Right renal pelvis (tissue), 4 donors: ENCODE measurements at regions not wholly inside any gene's neighbourhood (a gene's known extent, or its start where the extent isn't known, plus 50 kb on each side); places are given as distances from the start of the nearest gene placed in this dataset.

Experiments
- DNase-seq, 4 donors: peaks; one replicate each; pipeline ENCODE4 v3.0.0-alpha.2; 2013; ENCODE audit warnings: low read depth in 4 of 4, low spot score in 3 of 4, missing footprints in 1 of 4

- DNase-seq: no peak
Observed at GRCh38 chr2:187918996-187919821, 365.0 kb upstream of the TFPI start.

GRCh38 chr2:187920511-187920910, 366.3 kb upstream of the TFPI start:
- DNase-seq: no peak

- peak; percentile 28 to 59 (median 48) for DNase-seq
Observed at GRCh38 chr2:187922846-187923245, 368.6 kb upstream of the TFPI start.

GRCh38 chr2:187924293-187924692, 367.4 kb upstream of the GULP1 start:
- DNase-seq: no peak

- DNase-seq: no peak
Observed at GRCh38 chr2:187934236-187934635, 357.4 kb upstream of the GULP1 start.

GRCh38 chr2:187934692-187935091, 357.0 kb upstream of the GULP1 start:
- no peak for DNase-seq

- no peak for DNase-seq
Observed at GRCh38 chr2:187935126-187935525, 356.5 kb upstream of the GULP1 start.

GRCh38 chr2:187936228-187936627, 355.4 kb upstream of the GULP1 start:
- no peak for DNase-seq

- DNase-seq: no peak
Observed at GRCh38 chr2:187939180-187939579, 352.5 kb upstream of the GULP1 start.

GRCh38 chr2:187942876-187943275, 348.8 kb upstream of the GULP1 start:
- DNase-seq: no peak

GRCh38 chr2:187943772-187944369, 347.8 kb upstream of the GULP1 start:
- DNase-seq: no peak

- no peak for DNase-seq
Observed at GRCh38 chr2:187949859-187950258, 341.8 kb upstream of the GULP1 start.

GRCh38 chr2:187951470-187952218, 340.0 kb upstream of the GULP1 start:
- DNase-seq: no peak

- DNase-seq: no peak
Observed at GRCh38 chr2:187956906-187957534, 334.7 kb upstream of the GULP1 start.

- no peak for DNase-seq
Observed at GRCh38 chr2:187959821-187960220, 331.9 kb upstream of the GULP1 start.

- DNase-seq: no peak
Observed at GRCh38 chr2:187962538-187962937, 329.1 kb upstream of the GULP1 start.

GRCh38 chr2:187964746-187965145, 326.9 kb upstream of the GULP1 start:
- DNase-seq: no peak

GRCh38 chr2:187966924-187967323, 324.8 kb upstream of the GULP1 start:
- no peak for DNase-seq

GRCh38 chr2:187971893-187972292, 319.8 kb upstream of the GULP1 start:
- DNase-seq: no peak

- DNase-seq: no peak
Observed at GRCh38 chr2:187976259-187976985, 315.3 kb upstream of the GULP1 start.

- no peak for DNase-seq
Observed at GRCh38 chr2:187976986-187977333, 314.7 kb upstream of the GULP1 start.
